K562 (cell line): ENCODE measurements at regions not wholly inside any gene's neighbourhood (a gene's known extent, or its start where the extent isn't known, plus 50 kb on each side); places are given as distances from the start of the nearest gene placed in this dataset.

ENCODE experiments used
- ARID3B ChIP-seq: fragments of 250-450 bp; sonication (Bioruptor Pico); IDR thresholded peaks from 2 replicates; pipeline ENCODE4 v1.4.0; 2020; ENCODE audit warnings: borderline replicate concordance
- ETV6 ChIP-seq, 3 experiments: fragments of 150-350 bp in 1 of 3; sonication (generic) in 1 of 3; formaldehyde crosslinking in 1 of 3; IDR thresholded peaks; 2 replicates each; pipeline versions ENCODE4 v1.6.1 to v1.8.0; 2014 to 2022; ENCODE audit warnings: borderline replicate concordance in 2 of 3, low read depth in 2 of 3, antibody characterized with exemption in 1 of 3, low read length in 1 of 3, mild to moderate bottlenecking in 1 of 3, missing genetic modification reagents in 1 of 3
- HMGN3 ChIP-seq: IDR thresholded peaks from 2 replicates; pipeline ENCODE4 v1.6.1; 2011; ENCODE audit warnings: borderline replicate concordance, low read depth, mild to moderate bottlenecking, mixed read lengths, low read length; ENCODE audit not compliant: insufficient read length; ENCODE audit errors: extremely low read depth
- OTX1 ChIP-seq: fragments of 450-650 bp; formaldehyde crosslinking; IDR thresholded peaks from 2 replicates; pipeline ENCODE4 v1.4.0; 2022; ENCODE audit warnings: mild to moderate bottlenecking
- POLR2G ChIP-seq: fragments of 200-400 bp; formaldehyde crosslinking; IDR thresholded peaks from 2 replicates; pipeline ENCODE4 v1.6.1; 2017; ENCODE audit warnings: low read depth, mild to moderate bottlenecking, antibody characterized with exemption, low read length, moderate library complexity
- PURB ChIP-seq: sonication (generic); formaldehyde crosslinking; IDR thresholded peaks from 2 replicates; pipeline ENCODE4 v1.9.0; 2021; ENCODE audit warnings: low read depth, mild to moderate bottlenecking, missing genetic modification reagents
- RREB1 ChIP-seq: fragments of 250-450 bp; sonication (Bioruptor Pico); IDR thresholded peaks from 2 replicates; pipeline ENCODE4 v1.4.0; 2020
- SOX6 ChIP-seq: fragments of 450-650 bp; IDR thresholded peaks from 2 replicates; pipeline ENCODE4 v1.6.1; 2014; ENCODE audit warnings: mild to moderate bottlenecking
- TARDBP ChIP-seq: fragments of 450-650 bp; IDR thresholded peaks from 2 replicates; pipeline ENCODE4 v1.6.1; 2016
- TEAD1 ChIP-seq, 2 experiments: fragments of 450-650 bp in 1 of 2; sonication (generic) in 1 of 2; formaldehyde crosslinking; IDR thresholded peaks; 2 replicates each; pipeline versions ENCODE4 v1.4.0 to v1.8.0; 2020 to 2022; ENCODE audit warnings: mild to moderate bottlenecking in 2 of 2, missing genetic modification reagents in 1 of 2
- ZBTB49 ChIP-seq: sonication (generic); formaldehyde crosslinking; IDR thresholded peaks from 2 replicates; pipeline ENCODE4 v1.8.0; 2022; ENCODE audit warnings: missing genetic modification reagents, mild to moderate bottlenecking, borderline replicate concordance
- ZBTB7A ChIP-seq: IDR thresholded peaks from 2 replicates; pipeline ENCODE4 v1.6.1; 2011; ENCODE audit warnings: low read depth, mild to moderate bottlenecking, low read length, moderate library complexity, borderline replicate concordance; ENCODE audit not compliant: control insufficient read depth
- ZNF444 ChIP-seq: fragments of 250-450 bp; sonication (Bioruptor Pico); IDR thresholded peaks from 2 replicates; pipeline ENCODE4 v1.4.0; 2020; ENCODE audit warnings: mild to moderate bottlenecking, moderate library complexity

- TF ChIP-seq ZBTB49 (CRISPR knock-in tag): no peak
- TF ChIP-seq PURB: no peak
- no peak for TF ChIP-seq ZNF444 (CRISPR knock-in tag)
- no peak for TF ChIP-seq ETV6 (IDR thresholded peaks at IDR 0.05; ENCODE audit: borderline replicate concordance in 1 of 2, low read depth in 2 of 2, low read length in 1 of 2)
- no peak for TF ChIP-seq ETV6 (CRISPR knock-in tag; IDR thresholded peaks at IDR 0.05; ENCODE audit: borderline replicate concordance)
- peak; percentile 41 to 48; a peak in 2 of 4 replicates for TF ChIP-seq TEAD1 (CRISPR knock-in tag; IDR thresholded peaks at IDR 0.05)
- TF ChIP-seq TARDBP: no peak
- TF ChIP-seq HMGN3: no peak
- TF ChIP-seq POLR2G: no peak
- TF ChIP-seq ARID3B (CRISPR knock-in tag): no peak
- TF ChIP-seq OTX1 (CRISPR knock-in tag): no peak
- TF ChIP-seq RREB1 (CRISPR knock-in tag): no peak
- TF ChIP-seq SOX6: peak; percentile 55; the same call in 1 of the 2 replicates
- no peak for TF ChIP-seq ZBTB7A
Measured at GRCh38 chr3:72270072-72270681, 485.2 kb upstream of the PROK2 start (continued).
